ENCODE measurements at regions not wholly inside any gene's neighbourhood (a gene's known extent, or its start where the extent isn't known, plus 50 kb on each side); places are given as distances from the start of the nearest gene placed in this dataset.
"Not testable (repeated sequence)": the region's sequence is repeated elsewhere in the genome, so short reads cannot be mapped to it uniquely, and the experiment has no call there.

- no peaks in the 10 kb centered on the region for H3K36me3 ChIP-seq
- no peak for DNase-seq (ENCODE audit: low spot score in 2 of 2)
- 43 to 53% methylated on average over 5 of the region's 5 CpGs for WGBS, 2 donors
- no peaks in the 10 kb centered on the region for H3K4me1 ChIP-seq
- no peaks in the 10 kb centered on the region for H3K27me3 ChIP-seq
- H3K9me3 ChIP-seq = no peaks in the 10 kb centered on the region
- H3K4me3 ChIP-seq = no peak overlapping the region
- no peak overlapping the region for H3K27ac ChIP-seq
- no peak for TF ChIP-seq POLR2A (IDR thresholded peaks at IDR 0.05)
- TF ChIP-seq EP300 (IDR thresholded peaks at IDR 0.05) = no peak
- no peak for TF ChIP-seq CTCF (IDR thresholded peaks at IDR 0.05)
Observed at GRCh38 chrX:42188730-42189129, 265.4 kb upstream of the CASK start.

- 74 to 86% methylated on average over 6 of the region's 6 CpGs for WGBS, 2 donors
- Histone ChIP-seq H3K36me3 (no peaks in the 10 kb centered on the region), H3K9me3 (no peaks in the 10 kb centered on the region), H3K4me3 (no peak overlapping the region), H3K4me1 (no peaks in the 10 kb centered on the region), H3K27ac (no peak overlapping the region), H3K27me3 (peaks cover 0 to 7% of the 10 kb centered on the region in 2 donors)
- no peak for DNase-seq (ENCODE audit: low spot score in 2 of 2)
- TF ChIP-seq CTCF (IDR thresholded peaks at IDR 0.05) (no peak), POLR2A (IDR thresholded peaks at IDR 0.05) (no peak), EP300 (IDR thresholded peaks at IDR 0.05) (no peak)
Observed at GRCh38 chrX:42176789-42177188, 253.4 kb upstream of the CASK start.

GRCh38 chrX:42175843-42176242 lies 252.5 kb upstream of the CASK start:
- no peak overlapping the region for H3K4me3 ChIP-seq
- TF ChIP-seq EP300 (IDR thresholded peaks at IDR 0.05) = no peak
- no peak overlapping the region for H3K27ac ChIP-seq
- 75 to 89% methylated on average over 2 of the region's 2 CpGs for WGBS, 2 donors
- H3K4me1 ChIP-seq = no peaks in the 10 kb centered on the region
- no peaks in the 10 kb centered on the region for H3K9me3 ChIP-seq
- peaks cover 0 to 7% of the 10 kb centered on the region in 2 donors for H3K27me3 ChIP-seq
- H3K36me3 ChIP-seq = no peaks in the 10 kb centered on the region
- no peak for DNase-seq (ENCODE audit: low spot score in 2 of 2)

- 91 to 92% methylated on average over 2 of the region's 2 CpGs for WGBS, 2 donors
- peaks cover 0 to 11% (median 1%) of the 10 kb centered on the region in 4 donors for H3K9me3 ChIP-seq
Observed at GRCh38 chrX:42157923-42158322, 234.6 kb upstream of the CASK start.

GRCh38 chrX:42151808-42152207 lies 228.5 kb upstream of the CASK start:
- Histone ChIP-seq H3K4me3 (no peak overlapping the region), H3K4me1 (no peaks in the 10 kb centered on the region), H3K36me3 (no peaks in the 10 kb centered on the region), H3K27ac (no peak overlapping the region), H3K9me3 (no peaks in the 10 kb centered on the region), H3K27me3 (no peaks in the 10 kb centered on the region)
- WGBS, 2 donors = 72 to 90% methylated on average over 3 of the region's 3 CpGs
- TF ChIP-seq POLR2A (IDR thresholded peaks at IDR 0.05) = no peak
- TF ChIP-seq EP300 (IDR thresholded peaks at IDR 0.05) = no peak
- no peak for TF ChIP-seq CTCF (IDR thresholded peaks at IDR 0.05)
- no peak for DNase-seq (ENCODE audit: low spot score in 2 of 2)

More at GRCh38 chrX:42157923-42158322, 234.6 kb upstream of the CASK start:
- H3K4me3 ChIP-seq; H3K27me3 ChIP-seq; DNase-seq (ENCODE audit: low spot score in 2 of 2); H3K4me1 ChIP-seq; H3K36me3 ChIP-seq; H3K27ac ChIP-seq: not testable (repeated sequence)

- no peak for TF ChIP-seq EP300 (IDR thresholded peaks at IDR 0.05)
- TF ChIP-seq CTCF (IDR thresholded peaks at IDR 0.05) = no peak
- TF ChIP-seq POLR2A (IDR thresholded peaks at IDR 0.05) = no peak
- WGBS, 2 donors = 56 to 59% methylated on average over 4 of the region's 4 CpGs
- H3K4me3 ChIP-seq = no peak overlapping the region
Observed at GRCh38 chrX:42149765-42150164, 226.4 kb upstream of the CASK start.

More at GRCh38 chrX:42149765-42150164, 226.4 kb upstream of the CASK start:
- Histone ChIP-seq H3K36me3 (no peaks in the 10 kb centered on the region), H3K9me3 (no peaks in the 10 kb centered on the region), H3K4me1 (no peaks in the 10 kb centered on the region), H3K27ac (no peak overlapping the region), H3K27me3 (no peaks in the 10 kb centered on the region)
- DNase-seq (ENCODE audit: low spot score in 2 of 2) = no peak

Measured in tibial nerve (tissue), 4 donors.